ENCODE measurements at regions not wholly inside any gene's neighbourhood (a gene's known extent, or its start where the extent isn't known, plus 50 kb on each side); places are given as distances from the start of the nearest gene placed in this dataset.
"Not testable (repeated sequence)": the region's sequence is repeated elsewhere in the genome, so short reads cannot be mapped to it uniquely, and the experiment has no call there.

DNA sequence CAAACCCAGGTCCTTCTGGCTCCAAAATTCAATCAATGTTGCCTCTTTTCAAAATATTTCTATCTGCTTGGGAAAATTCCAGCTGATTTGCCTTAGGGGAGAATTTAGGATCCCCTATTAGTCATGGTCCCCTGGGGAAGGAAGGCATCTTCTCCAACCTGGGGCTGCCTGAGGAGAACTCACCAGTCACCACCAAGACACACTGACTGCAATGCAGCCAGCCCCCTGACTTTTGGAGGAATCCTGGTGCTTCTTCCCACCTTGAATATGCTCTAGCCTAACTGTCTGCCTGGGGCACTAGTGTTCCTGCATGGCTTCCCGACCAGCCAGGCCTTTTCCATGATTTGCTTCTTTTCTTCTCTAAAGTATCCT is 71.8 kb upstream of the BCL2L14 start:
- TF ChIP-seq POLR2A (IDR thresholded peaks at IDR 0.05; ENCODE audit: low read depth, low read length), result no peak
- no peak for TF ChIP-seq POU2F2 (IDR thresholded peaks at IDR 0.05; ENCODE audit: low read depth, low read length)
- no peak for TF ChIP-seq SPI1 (IDR thresholded peaks at IDR 0.05; ENCODE audit: low read depth, low read length)
- no peak for TF ChIP-seq PAX5 (IDR thresholded peaks at IDR 0.05; ENCODE audit: insufficient read depth, low read length, severe bottlenecking)
- TF ChIP-seq POLR2AphosphoS5 (IDR thresholded peaks at IDR 0.05; ENCODE audit: low read depth, low read length), result no peak
- TF ChIP-seq TAF1 (IDR thresholded peaks at IDR 0.05; ENCODE audit: low read depth, low read length), result no peak
- no peak for FAIRE-seq

DNA sequence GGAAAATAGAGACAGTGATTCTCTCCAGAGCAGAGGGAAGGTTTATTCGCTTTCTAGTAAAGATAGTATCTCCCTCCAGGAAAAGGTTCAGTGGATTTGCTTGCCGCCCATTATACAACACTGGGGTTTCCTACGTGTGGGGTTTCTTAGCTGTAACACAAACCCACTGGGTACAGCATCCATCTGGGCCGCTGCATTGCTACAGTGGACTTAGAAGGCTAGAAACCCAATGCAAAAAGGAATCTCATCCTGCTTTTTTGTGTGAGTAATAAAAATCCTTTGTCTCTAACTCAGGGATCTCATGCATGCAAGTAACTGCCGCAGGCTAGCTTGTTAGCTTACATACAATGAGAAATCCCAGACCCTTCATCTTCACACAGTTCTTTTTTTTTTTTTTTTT is 67.1 kb upstream of the BCL2L14 start:
- DNase-seq (ENCODE audit: insufficient read length, low spot score), result no peak
- TF ChIP-seq POLR2A (IDR thresholded peaks at IDR 0.05; ENCODE audit: low read depth, low read length), result no peak
- TF ChIP-seq PAX5 (IDR thresholded peaks at IDR 0.05; ENCODE audit: insufficient read depth, low read length, severe bottlenecking), result no peak
- no peak for TF ChIP-seq POLR2AphosphoS5 (IDR thresholded peaks at IDR 0.05; ENCODE audit: low read depth, low read length)
- no peak for TF ChIP-seq SPI1 (IDR thresholded peaks at IDR 0.05; ENCODE audit: low read depth, low read length)
- TF ChIP-seq TAF1 (IDR thresholded peaks at IDR 0.05; ENCODE audit: low read depth, low read length), result no peak
- TF ChIP-seq POU2F2 (IDR thresholded peaks at IDR 0.05; ENCODE audit: low read depth, low read length), result no peak
- FAIRE-seq, result no peak

More for the DNA sequence above, 71.8 kb upstream of the BCL2L14 start:
- no peak for DNase-seq (ENCODE audit: insufficient read length, low spot score)

DNA sequence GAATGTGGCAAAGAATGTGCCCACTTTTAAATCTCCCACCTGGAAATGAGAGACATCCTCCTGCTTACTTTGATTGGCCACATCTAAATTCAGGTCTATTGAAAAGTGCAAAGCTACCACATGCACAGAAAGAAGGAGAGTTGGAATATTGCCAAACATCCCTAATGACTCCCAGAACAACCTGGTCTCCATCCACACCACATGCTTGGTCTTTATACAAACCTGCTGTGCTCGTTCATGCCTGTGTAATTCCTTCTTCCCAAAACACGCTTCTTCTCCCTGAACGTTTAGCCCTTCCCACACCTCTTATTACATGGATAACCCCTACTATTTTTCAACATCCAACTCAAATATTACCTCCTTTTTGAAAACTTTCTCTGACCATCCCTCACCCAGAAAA is 66.2 kb upstream of the BCL2L14 start:
- TF ChIP-seq SPI1 (IDR thresholded peaks at IDR 0.05; ENCODE audit: low read depth, low read length), result no peak
- no peak for TF ChIP-seq POLR2A (IDR thresholded peaks at IDR 0.05; ENCODE audit: low read depth, low read length)
- TF ChIP-seq POLR2AphosphoS5 (IDR thresholded peaks at IDR 0.05; ENCODE audit: low read depth, low read length), result no peak
- no peak for TF ChIP-seq POU2F2 (IDR thresholded peaks at IDR 0.05; ENCODE audit: low read depth, low read length)
- TF ChIP-seq PAX5 (IDR thresholded peaks at IDR 0.05; ENCODE audit: insufficient read depth, low read length, severe bottlenecking), result no peak
- no peak for TF ChIP-seq TAF1 (IDR thresholded peaks at IDR 0.05; ENCODE audit: low read depth, low read length)
- FAIRE-seq, result no peak
- DNase-seq (ENCODE audit: insufficient read length, low spot score), result no peak

DNA sequence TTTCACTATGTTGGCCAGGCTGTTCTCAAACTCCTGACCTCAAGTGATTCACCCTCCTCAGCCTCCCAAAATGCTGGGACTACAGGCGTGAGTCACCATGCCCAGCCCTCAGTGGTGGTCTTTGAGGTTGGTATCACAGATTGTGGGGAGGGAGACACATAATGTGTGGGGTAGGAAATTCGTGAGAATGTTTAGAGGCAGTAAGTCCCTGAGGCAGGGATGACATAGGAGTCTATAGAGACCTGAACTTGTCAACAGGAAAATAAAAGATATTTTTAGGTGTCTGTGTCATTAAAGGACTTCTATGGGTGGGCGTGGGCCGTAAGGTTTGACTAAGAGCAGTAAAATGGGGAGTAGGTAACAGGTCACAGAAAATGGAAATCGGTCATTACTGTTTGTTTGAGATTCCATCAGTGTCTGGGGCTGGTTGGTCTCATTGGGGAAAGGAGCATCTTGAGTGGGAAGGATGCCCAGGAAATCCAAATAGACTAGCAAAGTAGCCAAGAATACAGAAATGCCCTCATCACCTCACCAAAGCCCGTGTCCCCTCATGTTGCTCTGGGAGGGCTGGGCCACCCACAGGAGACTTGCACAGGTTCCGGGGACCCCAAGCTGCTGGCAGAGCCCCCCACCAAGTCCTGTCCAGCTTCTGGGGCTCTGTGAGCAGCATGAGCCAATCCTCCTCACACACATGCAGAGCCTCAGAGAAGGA is 63.6 kb upstream of the BCL2L14 start:
- DNase-seq (ENCODE audit: insufficient read length, low spot score) (peak; percentile 25), FAIRE-seq (peak; percentile 70)
- TF ChIP-seq POLR2AphosphoS5 (IDR thresholded peaks at IDR 0.05; ENCODE audit: low read depth, low read length) (no peak), SPI1 (IDR thresholded peaks at IDR 0.05; ENCODE audit: low read depth, low read length) (no peak), POU2F2 (IDR thresholded peaks at IDR 0.05; ENCODE audit: low read depth, low read length) (0 out of 2 replicates have a peak, but pooled peaks have one; percentile 44)

DNA sequence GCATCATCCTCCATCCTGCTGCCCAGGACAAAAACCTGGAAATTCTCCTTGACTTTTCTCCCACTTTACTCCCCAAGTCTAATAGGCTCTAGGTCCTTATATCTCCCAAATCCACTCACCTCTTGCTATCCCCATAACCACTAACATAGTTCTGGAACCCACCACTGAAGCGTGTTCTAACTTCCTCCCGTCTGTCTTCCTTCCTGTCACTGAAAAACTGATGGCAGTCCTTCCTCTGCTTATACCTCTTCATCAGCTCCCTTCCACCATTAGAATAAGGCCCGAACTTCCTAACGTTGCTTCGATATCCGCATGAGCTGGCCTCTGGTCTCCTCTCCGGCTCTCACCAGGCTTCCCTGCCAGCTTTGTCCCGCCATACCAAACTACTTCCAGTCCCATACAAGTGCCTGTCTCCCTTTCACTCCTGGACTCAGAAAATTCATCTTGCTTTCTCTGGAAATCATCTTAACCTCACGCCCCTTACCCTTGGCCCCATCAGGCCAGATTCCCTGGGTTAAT is 63.0 kb upstream of the BCL2L14 start:
- FAIRE-seq, result peak; percentile 80
- no peak for TF ChIP-seq TAF1 (IDR thresholded peaks at IDR 0.05; ENCODE audit: low read depth, low read length)
- TF ChIP-seq POU2F2 (IDR thresholded peaks at IDR 0.05; ENCODE audit: low read depth, low read length), result 0 out of 2 replicates have a peak, but pooled peaks have one; percentile 7
- no peak for TF ChIP-seq POLR2AphosphoS5 (IDR thresholded peaks at IDR 0.05; ENCODE audit: low read depth, low read length)
- TF ChIP-seq SPI1 (IDR thresholded peaks at IDR 0.05; ENCODE audit: low read depth, low read length), result 0 out of 2 replicates have a peak, but pooled peaks have one; percentile 17
- DNase-seq (ENCODE audit: insufficient read length, low spot score), result no peak

DNA sequence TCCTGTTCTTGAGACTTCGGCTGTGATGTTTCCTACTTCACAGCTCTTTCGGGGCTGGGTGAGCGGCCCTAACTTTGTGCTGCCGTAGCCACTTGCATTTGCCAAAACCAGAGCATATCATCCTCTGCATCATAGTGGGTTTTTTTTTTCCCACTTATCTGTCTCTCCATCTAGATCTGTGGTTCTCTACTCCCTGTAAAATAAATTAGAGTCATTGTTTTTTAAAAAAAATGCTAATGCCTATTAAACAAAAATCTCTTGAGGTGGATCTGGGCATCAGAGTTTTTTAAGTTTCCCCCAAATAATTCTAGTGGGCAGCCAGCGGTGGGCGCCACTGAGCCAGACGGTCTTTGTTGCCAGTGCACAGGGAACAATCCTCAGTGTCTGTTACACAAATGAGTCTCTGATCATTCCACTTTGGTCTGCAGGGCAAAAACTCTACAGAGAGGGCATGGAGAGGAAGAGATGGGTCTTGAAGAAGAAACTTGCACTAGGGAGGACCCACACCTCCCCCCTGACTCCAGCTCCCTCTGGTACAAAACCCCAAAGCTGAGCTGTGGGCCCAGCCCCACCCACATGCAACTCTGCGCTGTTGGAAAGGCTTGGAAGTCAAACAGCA is 62.4 kb upstream of the BCL2L14 start:
- no peak for TF ChIP-seq PAX5 (IDR thresholded peaks at IDR 0.05; ENCODE audit: insufficient read depth, low read length, severe bottlenecking)
- no peak for TF ChIP-seq SPI1 (IDR thresholded peaks at IDR 0.05; ENCODE audit: low read depth, low read length)
- TF ChIP-seq POLR2A (IDR thresholded peaks at IDR 0.05; ENCODE audit: low read depth, low read length), result no peak
- no peak for TF ChIP-seq TAF1 (IDR thresholded peaks at IDR 0.05; ENCODE audit: low read depth, low read length)
- TF ChIP-seq POU2F2 (IDR thresholded peaks at IDR 0.05; ENCODE audit: low read depth, low read length), result no peak
- no peak for TF ChIP-seq POLR2AphosphoS5 (IDR thresholded peaks at IDR 0.05; ENCODE audit: low read depth, low read length)
- FAIRE-seq, result no peak
- no peak for DNase-seq (ENCODE audit: insufficient read length, low spot score)

DNA sequence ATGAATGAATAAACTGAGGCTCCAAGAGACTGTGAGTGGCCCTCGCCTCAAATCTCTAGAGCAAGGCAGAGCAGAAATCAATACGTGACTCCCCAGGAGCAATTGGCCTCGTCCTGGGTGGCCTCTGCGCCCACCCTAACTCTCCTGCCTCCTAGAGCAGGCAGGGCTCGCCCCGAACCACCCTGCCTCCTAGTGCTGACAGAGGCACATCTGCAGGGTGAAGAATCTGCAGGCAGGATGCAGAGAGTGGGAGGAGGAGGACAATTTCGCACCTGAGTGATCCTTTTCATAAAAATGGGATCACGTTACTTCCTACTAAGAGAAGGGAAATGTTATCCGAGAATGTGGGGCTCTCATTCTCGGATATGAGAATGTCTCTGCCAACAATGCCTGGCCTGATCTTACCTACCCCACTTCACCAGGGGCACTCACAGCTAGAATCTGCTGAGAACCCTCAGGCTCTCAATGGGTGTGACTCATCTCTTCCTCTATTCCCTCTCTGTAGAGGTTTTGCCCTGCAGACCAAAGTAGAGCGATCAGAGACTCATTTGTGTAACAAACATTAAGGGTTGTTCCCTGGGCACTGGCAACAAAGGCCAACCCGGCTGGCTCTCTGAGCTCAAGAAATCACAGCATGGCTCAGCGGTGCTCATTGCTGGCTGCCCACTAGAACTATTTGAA is 61.7 kb upstream of the BCL2L14 start:
- TF ChIP-seq PAX5 (IDR thresholded peaks at IDR 0.05; ENCODE audit: insufficient read depth, low read length, severe bottlenecking), result no peak
- TF ChIP-seq TAF1 (IDR thresholded peaks at IDR 0.05; ENCODE audit: low read depth, low read length), result no peak
- TF ChIP-seq SPI1 (IDR thresholded peaks at IDR 0.05; ENCODE audit: low read depth, low read length), result peak; percentile 51
- FAIRE-seq (peak; percentile 98), DNase-seq (ENCODE audit: insufficient read length, low spot score) (no peak)

DNA sequence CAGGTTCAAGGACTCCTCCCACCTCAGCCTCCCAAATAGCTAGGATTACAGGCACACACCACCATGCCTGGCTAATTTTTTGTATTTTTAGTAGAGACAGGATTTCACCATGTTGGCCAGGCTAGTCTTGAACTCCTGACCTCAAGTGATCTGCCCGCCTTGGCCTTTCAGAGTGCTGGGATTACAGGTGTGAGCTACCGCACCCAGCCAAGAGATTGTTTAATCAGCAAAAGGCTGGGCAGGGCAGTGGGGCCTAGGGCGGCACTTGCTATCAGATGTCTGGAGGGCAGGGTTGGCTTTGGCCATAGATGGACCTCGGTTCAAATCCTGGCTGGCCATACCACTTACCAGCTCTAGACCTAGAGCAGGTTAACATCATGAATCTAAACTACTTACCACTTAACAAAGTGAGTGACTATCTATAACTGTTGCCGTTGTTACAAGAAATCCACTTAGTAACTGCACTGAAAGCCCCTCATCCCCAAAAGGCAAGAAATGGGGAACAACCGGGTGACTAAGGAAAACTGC is 60.9 kb upstream of the BCL2L14 start:
- TF ChIP-seq SPI1 (IDR thresholded peaks at IDR 0.05; ENCODE audit: low read depth, low read length), result peak; percentile 53; the same call in 1 of the 2 replicates
- FAIRE-seq; DNase-seq (ENCODE audit: insufficient read length, low spot score): not testable (repeated sequence)

DNA sequence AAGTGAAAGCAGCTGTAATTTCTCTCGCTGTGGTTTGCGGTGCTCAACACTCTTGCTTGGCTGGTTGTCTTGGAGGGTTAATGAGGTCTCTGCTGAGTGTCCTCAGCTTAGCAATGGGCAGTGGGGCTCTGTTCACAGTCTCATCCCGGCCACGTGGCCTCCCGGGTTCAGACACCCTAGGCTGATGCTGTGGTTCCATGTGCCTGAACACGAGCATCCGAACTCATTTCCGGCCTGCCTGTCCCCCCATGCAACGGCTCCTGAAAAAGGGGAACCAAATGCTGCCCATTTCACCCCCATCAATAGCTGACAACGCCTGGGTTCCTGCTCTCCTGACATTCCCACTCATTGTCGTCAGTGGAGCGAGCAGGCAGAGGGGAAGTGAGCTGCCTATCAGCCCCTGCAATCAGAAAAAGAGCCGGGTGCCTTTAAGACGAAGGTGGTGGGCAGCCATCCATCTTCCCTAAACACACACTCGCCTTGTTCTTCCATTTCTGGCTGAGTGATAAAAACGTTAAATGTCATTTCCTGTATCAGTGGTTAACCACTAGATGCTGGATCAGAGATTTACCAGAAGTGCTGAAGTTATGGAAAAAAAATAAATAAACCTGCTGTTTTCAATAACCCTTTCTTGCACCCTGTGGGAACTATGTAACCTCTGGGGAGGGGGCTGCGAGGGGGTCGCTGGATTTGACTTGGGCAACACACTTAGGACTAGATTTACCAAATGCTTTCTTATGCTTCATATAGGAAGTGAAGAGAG is 60.3 kb upstream of the BCL2L14 start:
- no peak for DNase-seq (ENCODE audit: insufficient read length, low spot score)
- TF ChIP-seq POU2F2 (IDR thresholded peaks at IDR 0.05; ENCODE audit: low read depth, low read length) (peak; percentile 82), POLR2A (IDR thresholded peaks at IDR 0.05; ENCODE audit: low read depth, low read length) (peak; percentile 38; the same call in 1 of the 2 replicates), TAF1 (IDR thresholded peaks at IDR 0.05; ENCODE audit: low read depth, low read length) (no peak; the same call in 1 of the 2 replicates), PAX5 (IDR thresholded peaks at IDR 0.05; ENCODE audit: insufficient read depth, low read length, severe bottlenecking) (peak; percentile 60), POLR2AphosphoS5 (IDR thresholded peaks at IDR 0.05; ENCODE audit: low read depth, low read length) (peak; percentile 77), SPI1 (IDR thresholded peaks at IDR 0.05; ENCODE audit: low read depth, low read length) (peak; percentile 64)
- FAIRE-seq, result peak; percentile 97

Data from GM12891 (cell line).